Right lobe of liver (tissue), 6 donors: ENCODE measurements at regions not wholly inside any gene's neighbourhood (a gene's known extent, or its start where the extent isn't known, plus 50 kb on each side); places are given as distances from the start of the nearest gene placed in this dataset.

Source experiments
- ATAC-seq, 4 donors: fragments of 200-7000 bp; cut with Tn5 transposase; one replicate each; pipeline ENCODE4 v1.9.1; 2020; ENCODE audit warnings: mild to moderate bottlenecking in 4 of 4, moderate library complexity in 4 of 4
- DNase-seq, 3 donors: peaks; one replicate each; pipeline ENCODE4 v3.0.0-alpha.2; 2020
- H3K27ac ChIP-seq, 3 donors: fragments of 200-600 bp; one replicate each; pipeline ENCODE4 v1.8.0; 2022
- H3K27me3 ChIP-seq, 2 donors: fragments of 200-600 bp; one replicate each; pipeline ENCODE4 v1.8.0; 2022
- H3K36me3 ChIP-seq, 4 donors: fragments of 200-600 bp; sonication (generic) in 1 of 4; one replicate each; pipeline versions ENCODE4 v1.5.1 to v1.8.0; 2017 to 2022; ENCODE audit warnings: control low read depth in 1 of 4
- H3K4me1 ChIP-seq, 4 donors: fragments of 200-600 bp; sonication (generic) in 1 of 4; one replicate each; pipeline versions ENCODE4 v1.5.1 to v1.8.0; 2017 to 2022; ENCODE audit warnings: control low read depth in 1 of 4
- H3K4me3 ChIP-seq, 3 donors: fragments of 200-600 bp; one replicate each; pipeline ENCODE4 v1.8.0; 2022
- H3K9me3 ChIP-seq, 4 donors: fragments of 200-600 bp; sonication (generic) in 1 of 4; one replicate each; pipeline versions ENCODE4 v1.5.1 to v1.8.0; 2017 to 2022; ENCODE audit warnings: control low read depth in 1 of 4
- POLR2A ChIP-seq: fragments of 450-650 bp; IDR thresholded peaks from one replicate; pipeline ENCODE4 v1.6.1; 2017; ENCODE audit warnings: antibody characterized with exemption, mild to moderate bottlenecking
- WGBS: methylation state at CpG from one replicate; pipeline ENCODE4 v1.1.6; 2018; ENCODE audit warnings: low coverage, low lambda C conversion rate; ENCODE audit not compliant: insufficient coverage; ENCODE audit errors: missing lambda C conversion rate; 5-methylcytosine and 5-hydroxymethylcytosine counted together
- intact Hi-C, 2 donors: fragments of 100-400 bp; cut with DNase I; formaldehyde crosslinking; loops; one replicate each; pipeline versions ENCODE4 v1.11.2 to v1.14.1; 2022
- TF ChIP-seq, protein P1 (sequence below), 4 donors: fragments of 200-600 bp in 3 of 4; fragments of 450-650 bp in 1 of 4; IDR thresholded peaks; one replicate each; pipeline versions ENCODE4 v1.5.1 to v1.8.0; 2016 to 2022; ENCODE audit warnings: antibody characterized with exemption in 4 of 4, mild to moderate bottlenecking in 2 of 4
- donor health status: DM: no; HTN: yes; CAD: no.
- donor health status: DM: no; HTN: no; CAD: no.
- donor health status: DM: no; HTN: no; CAD: no.
- donor health status: DM: no; HTN: yes; CAD: no.
- donor health status: DM: no; HTN: yes; CAD: no.

- Histone ChIP-seq H3K9me3 (no peaks in the 10 kb centered on the region), H3K27ac (no peak overlapping the region), H3K4me3 (no peak overlapping the region), H3K36me3 (no peaks in the 10 kb centered on the region), H3K27me3 (no peaks in the 10 kb centered on the region), H3K4me1 (no peaks in the 10 kb centered on the region)
- intact Hi-C loops: no loop called here
- TF ChIP-seq POLR2A: no peak
- TF ChIP-seq, protein P1, sequence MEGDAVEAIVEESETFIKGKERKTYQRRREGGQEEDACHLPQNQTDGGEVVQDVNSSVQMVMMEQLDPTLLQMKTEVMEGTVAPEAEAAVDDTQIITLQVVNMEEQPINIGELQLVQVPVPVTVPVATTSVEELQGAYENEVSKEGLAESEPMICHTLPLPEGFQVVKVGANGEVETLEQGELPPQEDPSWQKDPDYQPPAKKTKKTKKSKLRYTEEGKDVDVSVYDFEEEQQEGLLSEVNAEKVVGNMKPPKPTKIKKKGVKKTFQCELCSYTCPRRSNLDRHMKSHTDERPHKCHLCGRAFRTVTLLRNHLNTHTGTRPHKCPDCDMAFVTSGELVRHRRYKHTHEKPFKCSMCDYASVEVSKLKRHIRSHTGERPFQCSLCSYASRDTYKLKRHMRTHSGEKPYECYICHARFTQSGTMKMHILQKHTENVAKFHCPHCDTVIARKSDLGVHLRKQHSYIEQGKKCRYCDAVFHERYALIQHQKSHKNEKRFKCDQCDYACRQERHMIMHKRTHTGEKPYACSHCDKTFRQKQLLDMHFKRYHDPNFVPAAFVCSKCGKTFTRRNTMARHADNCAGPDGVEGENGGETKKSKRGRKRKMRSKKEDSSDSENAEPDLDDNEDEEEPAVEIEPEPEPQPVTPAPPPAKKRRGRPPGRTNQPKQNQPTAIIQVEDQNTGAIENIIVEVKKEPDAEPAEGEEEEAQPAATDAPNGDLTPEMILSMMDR (IDR thresholded peaks at IDR 0.05): no peak
- WGBS: 89% methylated on average over 2 of the region's 2 CpGs
- DNase-seq: no peak
- ATAC-seq: no peak
Measured at GRCh38 chr20:52814371-52814770, 157.8 kb upstream of the TSHZ2 start.

- H3K4me3 ChIP-seq: no peak overlapping the region
- H3K4me1 ChIP-seq: no peaks in the 10 kb centered on the region
- no peak for ATAC-seq
- no peaks in the 10 kb centered on the region for H3K36me3 ChIP-seq
- TF ChIP-seq, protein P1 (IDR thresholded peaks at IDR 0.05): no peak
- TF ChIP-seq POLR2A: no peak
- no peak overlapping the region for H3K27ac ChIP-seq
- intact Hi-C loops: no loop called here
- no peak for DNase-seq
- no peaks in the 10 kb centered on the region for H3K9me3 ChIP-seq
- H3K27me3 ChIP-seq: no peaks in the 10 kb centered on the region
- 59% methylated on average over 3 of the region's 4 CpGs for WGBS
Measured at GRCh38 chr20:52812231-52812847, 159.8 kb upstream of the TSHZ2 start.

DNA sequence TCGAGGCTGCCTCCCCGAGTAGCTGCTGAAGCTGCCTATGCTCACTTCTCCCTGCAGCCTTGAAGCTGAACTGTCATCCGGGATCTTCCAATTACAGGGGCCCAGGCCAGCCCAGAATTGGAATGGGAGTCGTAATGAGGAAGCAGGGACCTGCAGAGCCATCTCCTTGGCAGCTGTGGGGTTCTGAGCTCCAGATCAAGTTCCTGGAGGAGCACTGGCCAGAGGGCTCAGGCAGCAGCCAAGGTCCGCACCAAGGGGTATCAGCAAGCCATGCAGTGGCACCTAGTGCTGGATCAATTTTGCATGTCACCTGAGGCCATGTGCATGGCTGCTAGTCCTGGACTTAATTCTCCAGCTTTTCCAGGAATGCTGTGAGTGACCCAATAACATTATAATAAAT lies 163.2 kb upstream of the TSHZ2 start:
- Histone ChIP-seq H3K27me3 (no peaks in the 10 kb centered on the region), H3K4me3 (no peak overlapping the region), H3K9me3 (no peaks in the 10 kb centered on the region), H3K27ac (no peak overlapping the region), H3K36me3 (no peaks in the 10 kb centered on the region), H3K4me1 (no peaks in the 10 kb centered on the region)
- no peak for ATAC-seq
- no peak for DNase-seq
- WGBS: 66% methylated on average over 3 of the region's 5 CpGs
- intact Hi-C loops: no loop called here
- TF ChIP-seq, protein P1 (IDR thresholded peaks at IDR 0.05): no peak
- no peak for TF ChIP-seq POLR2A

- ATAC-seq (no peak), DNase-seq (no peak)
- no peaks in the 10 kb centered on the region for H3K9me3 ChIP-seq
- no peak overlapping the region for H3K4me3 ChIP-seq
- intact Hi-C loops: no loop called here
- no peak overlapping the region for H3K27ac ChIP-seq
- TF ChIP-seq, protein P1 (IDR thresholded peaks at IDR 0.05): no peak
- no peak for TF ChIP-seq POLR2A
- no peaks in the 10 kb centered on the region for H3K4me1 ChIP-seq
- no peaks in the 10 kb centered on the region for H3K27me3 ChIP-seq
- no peaks in the 10 kb centered on the region for H3K36me3 ChIP-seq
- WGBS: 58% methylated on average over 4 of the region's 4 CpGs
Measured at GRCh38 chr20:52806918-52807317, 165.2 kb upstream of the TSHZ2 start.

GRCh38 chr20:52805843-52806242 lies 166.3 kb upstream of the TSHZ2 start:
- Histone ChIP-seq H3K27me3 (no peaks in the 10 kb centered on the region), H3K27ac (no peak overlapping the region), H3K4me3 (no peak overlapping the region), H3K9me3 (no peaks in the 10 kb centered on the region), H3K4me1 (no peaks in the 10 kb centered on the region), H3K36me3 (no peaks in the 10 kb centered on the region)
- WGBS: 43% methylated on average over 2 of the region's 2 CpGs
- ATAC-seq (peak in 1 of 4 donors; percentile 58), DNase-seq (no peak)
- intact Hi-C loops: no loop called here
- no peak for TF ChIP-seq POLR2A
- TF ChIP-seq, protein P1 (IDR thresholded peaks at IDR 0.05): no peak
